Mucosa of descending colon (tissue), 3 donors: ENCODE measurements at regions not wholly inside any gene's neighbourhood (a gene's known extent, or its start where the extent isn't known, plus 50 kb on each side); places are given as distances from the start of the nearest gene placed in this dataset.
"Not testable (repeated sequence)": the region's sequence is repeated elsewhere in the genome, so short reads cannot be mapped to it uniquely, and the experiment has no call there.

ENCODE experiments used
- ATAC-seq: fragments of 200-7000 bp; cut with Tn5 transposase; one replicate; pipeline ENCODE4 v1.9.1; 2020; ENCODE audit warnings: mild to moderate bottlenecking, moderate library complexity
- DNase-seq, 3 donors: peaks; one replicate each; pipeline ENCODE4 v3.0.0-alpha.2; 2020
- H3K36me3 ChIP-seq: fragments of 200-600 bp; one replicate; pipeline ENCODE4 v1.8.0; 2021; ENCODE audit warnings: low read depth, mild to moderate bottlenecking
- H3K4me1 ChIP-seq: fragments of 200-600 bp; one replicate; pipeline ENCODE4 v1.8.0; 2021; ENCODE audit warnings: low read depth, mild to moderate bottlenecking
- H3K4me3 ChIP-seq: fragments of 200-600 bp; one replicate; pipeline ENCODE4 v1.8.0; 2021; ENCODE audit warnings: mild to moderate bottlenecking
- H3K9me3 ChIP-seq: fragments of 200-600 bp; one replicate; pipeline ENCODE4 v1.8.0; 2021; ENCODE audit warnings: mild to moderate bottlenecking
- CTCF ChIP-seq: fragments of 200-600 bp; IDR thresholded peaks from one replicate; pipeline ENCODE4 v1.8.0; 2022; ENCODE audit warnings: antibody characterized with exemption, mild to moderate bottlenecking
- intact Hi-C, 2 donors: fragments of 100-400 bp; cut with DNase I in 1 of 2; cut with micrococcal nuclease in 1 of 2; formaldehyde crosslinking; loops; one replicate each; pipeline versions ENCODE4 v1.11.0 to v1.11.1; 2022; cut with DNase I, micrococcal nuclease
- donor health status: DM: no; HTN: no; CAD: no; lungs with moderate emphysema.
- donor health status: DM: no; HTN: no; CAD: no.
- donor health status: DM: no; HTN: yes; CAD: no.

DNA sequence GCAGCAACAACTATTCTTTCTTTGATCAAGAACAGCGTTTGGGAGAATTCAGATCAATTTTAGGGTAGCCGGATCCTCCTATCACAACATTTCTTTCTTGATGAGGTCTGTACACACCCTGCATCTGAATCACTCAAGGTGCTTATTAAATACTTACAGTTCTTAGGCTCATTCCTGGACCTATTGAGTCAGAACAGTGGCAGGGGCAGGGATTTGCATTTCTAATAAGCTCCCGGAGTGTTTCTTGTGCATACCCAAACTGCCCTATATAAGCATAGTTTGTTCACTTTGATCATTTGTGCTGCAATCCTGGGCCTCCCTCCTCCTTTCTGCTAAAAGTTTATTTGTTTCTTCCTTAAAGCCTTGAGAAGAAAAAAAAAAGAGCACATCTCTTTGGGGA is 80.5 kb upstream of the RPH3A start:
- H3K36me3 ChIP-seq: no peaks in the 10 kb centered on the region
- no peaks in the 10 kb centered on the region for H3K9me3 ChIP-seq
- DNase-seq: no peak
- no peak for TF ChIP-seq CTCF
- no peak overlapping the region for H3K4me3 ChIP-seq
- no peak for ATAC-seq
- H3K4me1 ChIP-seq: no peaks in the 10 kb centered on the region
- intact Hi-C loops: no loop called here

GRCh38 chr12:112711507-112711906 is 80.0 kb upstream of the RPH3A start:
- intact Hi-C loops: no loop called here
- no peak for TF ChIP-seq CTCF
- Histone ChIP-seq H3K4me3 (no peak overlapping the region), H3K4me1 (no peaks in the 10 kb centered on the region), H3K9me3 (no peaks in the 10 kb centered on the region), H3K36me3 (no peaks in the 10 kb centered on the region)
- no peak for ATAC-seq
- no peak for DNase-seq

GRCh38 chr12:112712751-112713150 is 78.8 kb upstream of the RPH3A start:
- H3K9me3 ChIP-seq, H3K4me3 ChIP-seq, DNase-seq, intact Hi-C loops, H3K36me3 ChIP-seq, H3K4me1 ChIP-seq, ATAC-seq: not testable (repeated sequence)

DNA sequence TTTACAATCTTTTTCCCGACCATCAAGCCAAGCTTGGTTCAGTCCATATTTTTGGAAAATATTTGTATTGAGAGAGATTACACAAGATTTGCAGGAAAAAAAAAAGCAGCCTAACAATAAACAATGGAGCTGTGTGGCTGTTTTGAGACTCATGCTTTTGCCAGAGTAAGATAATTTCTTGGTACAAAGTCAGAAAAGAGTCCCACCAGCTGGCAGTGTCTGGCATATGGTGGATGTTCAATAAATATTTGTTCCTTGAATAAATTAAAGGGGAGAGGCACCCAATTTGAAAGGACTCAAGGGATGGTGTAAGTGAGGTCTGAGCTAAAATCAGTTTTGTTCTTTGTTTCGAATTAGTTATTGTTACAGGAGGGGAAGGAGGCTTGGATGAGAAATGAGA is 78.1 kb upstream of the RPH3A start:
- no peaks in the 10 kb centered on the region for H3K36me3 ChIP-seq
- no peaks in the 10 kb centered on the region for H3K4me1 ChIP-seq
- no peak for TF ChIP-seq CTCF
- ATAC-seq (no peak), DNase-seq (no peak)
- intact Hi-C loops: no loop called here
- no peak overlapping the region for H3K4me3 ChIP-seq
- H3K9me3 ChIP-seq: no peaks in the 10 kb centered on the region

GRCh38 chr12:112714166-112714710 is 77.3 kb upstream of the RPH3A start:
- DNase-seq: no peak
- no peak for ATAC-seq
- no peak for TF ChIP-seq CTCF
- H3K9me3 ChIP-seq: no peaks in the 10 kb centered on the region
- H3K36me3 ChIP-seq: no peaks in the 10 kb centered on the region
- intact Hi-C loops: no loop called here
- no peak overlapping the region for H3K4me3 ChIP-seq
- no peaks in the 10 kb centered on the region for H3K4me1 ChIP-seq

DNA sequence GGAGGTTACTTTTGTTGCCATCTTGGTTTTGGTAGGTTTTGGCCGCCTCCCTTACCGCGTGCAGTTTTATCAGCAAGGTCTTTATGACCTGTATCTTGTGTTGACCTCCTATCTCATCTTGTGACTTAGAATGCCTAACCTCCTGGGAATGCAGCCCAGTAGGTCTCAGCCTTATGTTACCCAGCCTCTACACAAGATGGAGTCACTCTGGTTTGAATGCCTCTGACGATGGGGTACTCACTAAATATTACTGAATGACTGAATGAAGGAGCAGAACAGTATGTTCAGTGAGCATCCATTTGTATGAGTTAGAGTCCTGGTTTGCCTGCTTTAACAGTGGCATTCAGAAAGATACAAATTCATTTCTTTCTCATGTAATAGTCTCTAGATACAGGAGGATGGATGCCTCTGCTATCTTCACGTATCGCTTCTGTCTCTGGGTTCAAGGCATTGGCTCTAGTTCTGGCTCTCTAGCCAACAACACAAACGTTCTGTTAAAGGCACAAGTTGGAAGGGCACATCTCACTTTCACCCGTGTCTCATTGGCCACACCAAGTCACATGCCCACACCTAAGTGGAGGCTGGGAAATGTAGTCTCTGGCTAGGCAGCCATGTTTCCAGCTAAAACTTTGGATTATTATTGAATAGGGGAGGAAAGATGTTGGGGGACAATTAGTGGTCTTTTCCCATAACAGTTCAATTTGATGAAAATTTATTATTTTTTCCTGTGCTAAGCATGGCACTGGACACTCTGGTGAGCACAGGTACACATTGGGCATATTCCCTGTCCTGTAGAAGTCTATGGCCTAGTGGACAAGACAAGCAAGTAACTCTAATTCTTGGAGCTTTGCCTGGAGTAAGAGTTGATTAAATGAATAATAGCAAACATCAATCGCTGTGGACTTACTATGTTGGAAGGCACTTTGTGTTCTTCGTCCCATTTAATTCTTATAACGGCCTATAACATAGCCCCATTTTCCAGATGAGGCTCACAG is 75.2 kb upstream of the RPH3A start:
- Histone ChIP-seq H3K36me3 (no peaks in the 10 kb centered on the region), H3K9me3 (no peaks in the 10 kb centered on the region), H3K4me3 (no peak overlapping the region), H3K4me1 (no peaks in the 10 kb centered on the region)
- TF ChIP-seq CTCF: no peak
- intact Hi-C loops: no loop called here
- ATAC-seq (peak; percentile 30), DNase-seq (peak in 1 of 3 donors; percentile 2)
